Thyroid gland (tissue), 4 donors: ENCODE measurements at regions not wholly inside any gene's neighbourhood (a gene's known extent, or its start where the extent isn't known, plus 50 kb on each side); places are given as distances from the start of the nearest gene placed in this dataset.

Experiments
- DNase-seq, 2 donors: peaks; one replicate each; pipeline ENCODE4 v3.0.0-alpha.2; 2019
- H3K27ac ChIP-seq, 3 donors: fragments of 200-600 bp; sonication (generic); 1 replicate in 2 of 3; 2 replicates in 1 of 3; pipeline ENCODE4 v1.5.1; 2016 to 2019; ENCODE audit warnings: mild to moderate bottlenecking in 1 of 3, moderate library complexity in 1 of 3
- H3K27me3 ChIP-seq: fragments of 200-600 bp; sonication (generic); one replicate; pipeline ENCODE4 v1.5.1; 2019
- H3K36me3 ChIP-seq, 2 donors: fragments of 200-600 bp; sonication (generic); one replicate each; pipeline ENCODE4 v1.5.1; 2016 to 2019
- H3K4me1 ChIP-seq, 2 donors: fragments of 200-600 bp; sonication (generic); one replicate each; pipeline ENCODE4 v1.5.1; 2017 to 2019
- H3K4me3 ChIP-seq, 3 donors: fragments of 200-600 bp; sonication (generic); replicated peaks in 1 of 3; 1 replicate in 2 of 3; 2 replicates in 1 of 3; pipeline ENCODE4 v1.5.1; 2016; ENCODE audit warnings: mild to moderate bottlenecking in 1 of 3
- H3K9me3 ChIP-seq: fragments of 200-600 bp; sonication (generic); one replicate; pipeline ENCODE4 v1.5.1; 2017
- CTCF ChIP-seq, 6 experiments: fragments of 200-600 bp in 3 of 6; fragments of 450-650 bp in 3 of 6; sonication (generic) in 3 of 6; IDR thresholded peaks; one replicate each; pipeline ENCODE4 v1.5.1; 2016 to 2019; ENCODE audit warnings: antibody characterized with exemption in 6 of 6, mild to moderate bottlenecking in 2 of 6, inconsistent platforms in 1 of 6, moderate library complexity in 1 of 6
- POLR2A ChIP-seq, 2 donors: fragments of 450-650 bp; IDR thresholded peaks; one replicate each; pipeline ENCODE4 v1.6.1; 2017; ENCODE audit warnings: antibody characterized with exemption in 2 of 2, mild to moderate bottlenecking in 2 of 2, moderate library complexity in 1 of 2
- WGBS, 2 donors: methylation state at CpG; one replicate each; pipeline ENCODE4 v1.1.5; 2017; 5-methylcytosine and 5-hydroxymethylcytosine counted together
- intact Hi-C: fragments of 100-400 bp; cut with DNase I; formaldehyde crosslinking; loops from one replicate; pipeline ENCODE4 v1.15.1; 2023

- no peak overlapping the region for H3K27ac ChIP-seq
- no peaks in the 10 kb centered on the region for H3K4me1 ChIP-seq
- no peak for DNase-seq
- intact Hi-C loops, result no loop called here
- H3K4me3 ChIP-seq, result no peak overlapping the region
- H3K9me3 ChIP-seq, result no peaks in the 10 kb centered on the region
- no peaks in the 10 kb centered on the region for H3K27me3 ChIP-seq
- H3K36me3 ChIP-seq, result no peaks in the 10 kb centered on the region
- TF ChIP-seq CTCF (IDR thresholded peaks at IDR 0.05), result no peak
- TF ChIP-seq POLR2A (IDR thresholded peaks at IDR 0.05), result no peak
Observed at GRCh38 chr6:140966676-140967075, 1166.0 kb upstream of the GJE1 start.

GRCh38 chr6:140960566-140960965 is 1172.2 kb upstream of the GJE1 start:
- intact Hi-C loops, result no loop called here
- H3K27me3 ChIP-seq, result no peaks in the 10 kb centered on the region

GRCh38 chr6:140957386-140957785 is 1175.3 kb upstream of the GJE1 start:
- no peak overlapping the region for H3K4me3 ChIP-seq
- H3K36me3 ChIP-seq, result no peaks in the 10 kb centered on the region
- no peak overlapping the region for H3K27ac ChIP-seq
- WGBS, 2 donors, result 89 to 97% methylated on average over 2 of the region's 2 CpGs
- TF ChIP-seq POLR2A (IDR thresholded peaks at IDR 0.05) (no peak), CTCF (IDR thresholded peaks at IDR 0.05) (no peak)
- intact Hi-C loops, result no loop called here
- DNase-seq, result no peak
- H3K27me3 ChIP-seq, result no peaks in the 10 kb centered on the region
- no peaks in the 10 kb centered on the region for H3K4me1 ChIP-seq
- H3K9me3 ChIP-seq, result no peaks in the 10 kb centered on the region

More at GRCh38 chr6:140960566-140960965, 1172.2 kb upstream of the GJE1 start:
- Histone ChIP-seq H3K27ac (no peak overlapping the region), H3K9me3 (no peaks in the 10 kb centered on the region), H3K36me3 (no peaks in the 10 kb centered on the region), H3K4me1 (no peaks in the 10 kb centered on the region), H3K4me3 (no peak overlapping the region)
- DNase-seq, result no peak
- TF ChIP-seq CTCF (IDR thresholded peaks at IDR 0.05) (no peak), POLR2A (IDR thresholded peaks at IDR 0.05) (no peak)
- WGBS, 2 donors, result 91 to 96% methylated on average over 3 of the region's 3 CpGs

- no peaks in the 10 kb centered on the region for H3K36me3 ChIP-seq
- no peak overlapping the region for H3K27ac ChIP-seq
Observed at GRCh38 chr6:140956571-140957369, 1176.0 kb upstream of the GJE1 start.

More at GRCh38 chr6:140956571-140957369, 1176.0 kb upstream of the GJE1 start:
- 81 to 83% methylated on average over 4 of the region's 4 CpGs for WGBS, 2 donors
- DNase-seq, result no peak
- Histone ChIP-seq H3K4me1 (no peaks in the 10 kb centered on the region), H3K4me3 (no peak overlapping the region), H3K9me3 (no peaks in the 10 kb centered on the region), H3K27me3 (no peaks in the 10 kb centered on the region)
- intact Hi-C loops, result no loop called here
- TF ChIP-seq CTCF (IDR thresholded peaks at IDR 0.05) (no peak), POLR2A (IDR thresholded peaks at IDR 0.05) (no peak)
